AG04449 (cell line): ENCODE measurements at regions not wholly inside any gene's neighbourhood (a gene's known extent, or its start where the extent isn't known, plus 50 kb on each side); places are given as distances from the start of the nearest gene placed in this dataset.
"Not testable (repeated sequence)": the region's sequence is repeated elsewhere in the genome, so short reads cannot be mapped to it uniquely, and the experiment has no call there.

Source experiments
- CTCF ChIA-PET: fragments of 350-600 bp; formaldehyde crosslinking; extraction: SDS; loops from one replicate; lab custom pipeline; 2021; ENCODE audit warnings: antibody characterized with exemption; lab: Yijun Ruan, JAX
- POLR2A ChIA-PET: fragments of 400-600, 350-600 bp; formaldehyde crosslinking; extraction: SDS; loops from one replicate; lab custom pipeline; 2020; ENCODE audit warnings: antibody characterized with exemption, inconsistent platforms; lab: Yijun Ruan, JAX
- DNase-seq: peaks from one replicate; pipeline ENCODE4 v3.0.0-alpha.2; 2010; ENCODE audit warnings: low read depth, low spot score
- H3K4me3 ChIP-seq: 2 replicates; pipeline ENCODE4 v1.5.1; 2011; ENCODE audit warnings: low read depth, mild to moderate bottlenecking, control low read depth, low read length
- TF ChIP-seq, protein P1 (sequence below): IDR thresholded peaks from one replicate; pipeline ENCODE4 v1.5.1; 2011; ENCODE audit warnings: mild to moderate bottlenecking, moderate library complexity, low read length, control low read depth, inconsistent platforms; ENCODE audit not compliant: insufficient read depth; ENCODE audit errors: missing control alignments

DNA sequence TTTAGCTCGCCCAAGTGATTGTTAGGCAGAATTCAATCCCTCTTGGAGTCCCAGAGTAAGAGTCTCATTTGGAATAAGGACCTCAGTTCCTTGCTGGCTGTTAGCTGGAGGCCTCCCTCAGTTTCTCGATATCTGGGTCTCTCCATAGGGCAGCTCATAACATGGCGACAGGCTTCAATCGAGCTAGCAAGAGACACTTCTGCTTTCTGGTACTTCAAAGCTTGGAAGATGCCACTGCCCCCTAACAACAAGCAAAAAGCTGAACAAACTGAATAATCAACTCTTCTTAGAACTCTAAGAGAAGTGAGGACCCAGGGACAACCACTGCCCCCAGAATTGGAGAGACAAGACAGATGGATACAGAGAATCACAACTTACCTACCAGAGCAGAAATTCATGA lies 86.2 kb downstream of the TEX35 start:
- ChIA-PET POLR2A (no interaction called here), CTCF (no interaction called here)
- TF ChIP-seq, protein P1, sequence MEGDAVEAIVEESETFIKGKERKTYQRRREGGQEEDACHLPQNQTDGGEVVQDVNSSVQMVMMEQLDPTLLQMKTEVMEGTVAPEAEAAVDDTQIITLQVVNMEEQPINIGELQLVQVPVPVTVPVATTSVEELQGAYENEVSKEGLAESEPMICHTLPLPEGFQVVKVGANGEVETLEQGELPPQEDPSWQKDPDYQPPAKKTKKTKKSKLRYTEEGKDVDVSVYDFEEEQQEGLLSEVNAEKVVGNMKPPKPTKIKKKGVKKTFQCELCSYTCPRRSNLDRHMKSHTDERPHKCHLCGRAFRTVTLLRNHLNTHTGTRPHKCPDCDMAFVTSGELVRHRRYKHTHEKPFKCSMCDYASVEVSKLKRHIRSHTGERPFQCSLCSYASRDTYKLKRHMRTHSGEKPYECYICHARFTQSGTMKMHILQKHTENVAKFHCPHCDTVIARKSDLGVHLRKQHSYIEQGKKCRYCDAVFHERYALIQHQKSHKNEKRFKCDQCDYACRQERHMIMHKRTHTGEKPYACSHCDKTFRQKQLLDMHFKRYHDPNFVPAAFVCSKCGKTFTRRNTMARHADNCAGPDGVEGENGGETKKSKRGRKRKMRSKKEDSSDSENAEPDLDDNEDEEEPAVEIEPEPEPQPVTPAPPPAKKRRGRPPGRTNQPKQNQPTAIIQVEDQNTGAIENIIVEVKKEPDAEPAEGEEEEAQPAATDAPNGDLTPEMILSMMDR: no peak
- no peak for DNase-seq
- no peak overlapping the region for H3K4me3 ChIP-seq

DNA sequence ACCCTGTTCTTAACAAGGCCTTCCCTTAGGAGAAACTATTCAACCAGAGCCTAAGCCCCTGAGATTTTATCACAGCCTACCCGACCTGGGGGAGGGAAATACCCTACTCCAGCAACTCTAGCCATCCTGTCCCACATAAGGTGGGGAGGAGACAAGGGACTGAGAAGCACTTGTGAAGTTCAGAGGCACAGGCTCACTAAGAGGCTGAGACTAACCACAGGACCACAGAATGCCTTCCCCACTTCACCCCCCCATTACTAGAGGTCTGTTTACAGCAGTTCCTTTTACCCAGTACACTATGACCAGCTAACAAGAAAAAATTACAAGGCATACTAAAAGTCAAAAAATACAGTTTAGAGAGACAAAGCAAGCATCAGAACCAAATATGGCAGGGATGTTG lies 86.8 kb downstream of the TEX35 start:
- TF ChIP-seq, protein P1: no peak
- POLR2A ChIA-PET: interaction anchor here (0.5 kb wide), 1 partner anchor 9 kb away, joined by 3 read pairs; no protein-coding TSS in a partner anchor
- DNase-seq: no peak
- H3K4me3 ChIP-seq: no peak overlapping the region
- CTCF ChIA-PET: no interaction called here

DNA sequence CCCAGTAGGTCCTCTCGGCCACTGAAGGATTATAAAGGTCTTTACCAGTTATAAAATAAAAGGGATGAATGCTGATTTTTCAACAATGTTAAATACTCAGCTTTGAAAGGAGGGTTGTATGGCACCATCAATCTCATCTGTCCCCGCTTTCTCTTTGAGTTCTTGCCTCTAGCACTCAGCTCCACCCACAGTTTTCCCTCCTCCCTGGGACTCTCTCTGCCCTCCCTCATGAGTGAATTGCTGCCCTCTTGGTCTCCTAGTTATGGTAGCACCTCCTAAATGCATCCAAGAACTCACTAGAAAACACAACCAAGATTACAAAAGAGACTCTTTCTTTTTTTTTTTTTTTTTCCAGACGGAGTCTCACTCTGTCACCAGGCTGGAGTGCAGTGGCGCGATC lies 91.0 kb downstream of the TEX35 start:
- TF ChIP-seq, protein P1: no peak
- no peak for DNase-seq
- ChIA-PET POLR2A (no interaction called here), CTCF (interaction anchor here (0.6 to 2.4 kb wide), 4 partner anchors 8 to 390 kb away, joined by 3 to 8 read pairs (median 4); no protein-coding TSS in a partner anchor)
- H3K4me3 ChIP-seq: no peak overlapping the region

DNA sequence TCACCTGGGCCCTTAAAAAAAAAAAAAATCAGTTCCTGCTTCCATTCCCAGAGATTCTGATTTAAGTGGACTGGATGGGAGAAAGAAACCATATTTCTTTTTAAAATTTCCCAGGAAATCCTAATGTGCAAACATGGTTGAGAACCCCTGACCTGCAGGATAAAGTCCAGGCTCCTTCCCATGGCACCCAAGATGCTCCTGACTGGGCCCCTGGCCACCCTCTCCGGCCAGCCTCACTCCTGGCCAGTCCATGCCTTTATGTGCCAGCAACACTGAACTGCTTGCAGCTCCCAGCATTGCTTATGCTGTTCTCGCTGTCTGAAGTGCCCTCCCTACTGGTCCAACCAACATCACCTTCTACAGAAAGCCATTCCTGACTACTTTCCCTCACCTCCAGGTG lies 93.9 kb downstream of the TEX35 start:
- ChIA-PET POLR2A (no interaction called here), CTCF (interaction anchor here (0.8 kb wide), 1 partner anchor 22 kb away, joined by 3 read pairs; no protein-coding TSS in a partner anchor)
- TF ChIP-seq, protein P1: no peak
- no peak overlapping the region for H3K4me3 ChIP-seq
- DNase-seq: no peak

DNA sequence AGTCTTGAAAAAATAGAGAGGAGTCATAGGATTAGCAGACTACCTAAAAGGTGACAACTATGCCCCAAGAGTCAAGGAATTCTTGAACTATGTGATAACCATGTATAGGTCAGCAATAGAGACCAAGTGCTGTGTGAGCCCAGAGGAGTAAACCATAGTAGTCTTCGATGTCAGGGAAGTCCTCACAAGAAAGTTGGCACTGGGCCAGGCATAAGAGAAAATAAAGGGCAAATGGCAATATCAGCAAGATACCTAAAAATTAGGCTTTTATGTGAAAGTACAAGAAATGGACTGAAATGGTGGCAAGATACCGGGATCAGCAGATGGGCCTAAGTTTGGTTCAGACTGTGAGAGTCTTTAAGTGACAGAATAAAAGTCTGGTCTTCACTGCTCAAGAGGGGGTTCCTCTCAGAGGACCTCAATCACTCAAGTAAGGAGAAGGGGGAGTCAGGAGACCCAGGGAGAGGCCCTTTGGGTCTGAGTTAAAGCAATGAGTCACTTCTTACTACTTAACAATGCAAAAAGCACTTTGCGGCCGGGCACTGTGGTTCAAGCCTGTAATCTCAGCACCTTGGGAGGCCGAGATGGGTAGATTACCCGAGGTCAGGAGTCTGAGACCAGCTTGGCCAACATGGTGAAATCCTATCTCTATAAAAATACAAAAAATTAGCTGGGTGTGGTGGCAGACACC lies 95.0 kb downstream of the TEX35 start:
- ChIA-PET CTCF (interaction anchor here (0.8 kb wide), 1 partner anchor 164 kb away, joined by 3 read pairs; no protein-coding TSS in a partner anchor), POLR2A (interaction anchor here (1.2 kb wide), 1 partner anchor 12 kb away, joined by 3 read pairs; no protein-coding TSS in a partner anchor)
- DNase-seq: no peak
- TF ChIP-seq, protein P1: no peak
- H3K4me3 ChIP-seq: no peak overlapping the region

DNA sequence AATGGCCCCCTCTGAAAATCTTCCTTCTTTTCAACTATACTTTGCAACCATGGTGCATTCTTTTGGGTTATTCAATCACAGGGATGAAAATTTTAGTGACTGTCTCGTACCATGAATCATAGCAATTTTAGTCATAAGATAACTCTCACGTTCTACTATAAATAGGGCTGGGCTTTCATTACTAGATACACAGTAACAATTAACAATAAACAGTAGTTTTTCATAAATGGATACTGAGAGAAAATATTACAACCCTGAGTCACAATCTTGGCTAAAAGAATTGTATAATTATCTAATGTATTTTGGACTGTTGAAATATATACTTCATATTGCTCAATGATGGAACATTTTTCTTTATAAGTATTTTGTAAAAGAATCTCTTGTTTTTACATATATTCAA lies 96.1 kb downstream of the TEX35 start:
- peak; percentile 55 for DNase-seq
- TF ChIP-seq, protein P1: no peak
- no peak overlapping the region; the same call in 1 of the 2 replicates for H3K4me3 ChIP-seq
- POLR2A ChIA-PET: interaction anchor here (0.6 to 1.2 kb wide), 3 partner anchors 9 to 64 kb away, joined by 3 read pairs; no protein-coding TSS in a partner anchor
- CTCF ChIA-PET: no interaction called here

DNA sequence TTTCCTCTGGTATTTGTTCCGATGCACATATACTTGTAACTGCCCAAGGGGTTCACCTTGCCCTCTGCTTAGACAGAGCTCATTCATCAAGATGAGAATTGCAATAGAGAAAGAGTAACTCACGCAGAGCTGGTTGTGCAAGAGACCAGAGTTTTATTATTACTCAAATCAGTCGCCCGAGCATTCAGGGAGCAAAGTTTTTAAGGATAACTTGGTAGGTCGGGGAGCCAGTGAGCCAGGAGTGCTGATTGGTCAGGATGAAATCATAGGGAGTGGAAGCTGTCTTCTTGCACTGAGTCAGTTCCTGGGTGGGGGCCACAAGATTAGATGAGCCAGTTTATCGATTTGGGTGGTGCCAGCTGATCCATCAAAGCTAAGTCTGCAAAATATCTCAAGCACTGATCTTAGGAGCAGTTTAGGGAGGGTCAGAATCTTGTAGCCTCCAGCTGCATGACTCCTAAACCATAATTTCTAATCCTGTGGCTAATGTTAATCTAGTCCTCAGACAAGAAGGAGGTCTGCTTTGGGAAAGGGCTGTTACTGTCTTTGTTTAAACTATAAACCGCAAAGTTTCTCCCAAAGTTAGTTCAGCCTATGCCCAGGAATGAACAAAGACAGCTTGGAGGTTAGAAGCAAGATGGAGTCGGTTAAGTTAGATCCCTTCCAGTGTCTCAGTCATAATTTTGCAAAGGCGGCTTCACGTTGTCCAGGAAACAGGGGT lies 97.9 kb downstream of the TEX35 start:
- not testable (repeated sequence) for H3K4me3 ChIP-seq
- peak; percentile 59 for DNase-seq
- ChIA-PET POLR2A (interaction anchor here (0.9 to 1.4 kb wide), 2 partner anchors 18 to 22 kb away, joined by 3 to 8 read pairs; no protein-coding TSS in a partner anchor), CTCF (interaction anchor here (0.8 to 1.4 kb wide), 2 partner anchors 15 to 39 kb away, joined by 3 to 4 read pairs; no protein-coding TSS in a partner anchor)
